ENCODE measurements at regions not wholly inside any gene's neighbourhood (a gene's known extent, or its start where the extent isn't known, plus 50 kb on each side); places are given as distances from the start of the nearest gene placed in this dataset.
A peak's percentile ranks its signal among the peaks of the same experiment; 100 is the strongest.

GRCh38 chr2:176653479-176654443 lies 384.5 kb downstream of the MTX2 start:
- in situ Hi-C loops (cut with HindIII; ENCODE audit: low sequenced_read_pairs), result loop anchor here (25.0 kb wide), 1 partner anchor 484 kb away; no protein-coding TSS in a partner anchor

GRCh38 chr2:176656038-176656775 lies 387.0 kb downstream of the MTX2 start:
- in situ Hi-C loops (cut with HindIII; ENCODE audit: low sequenced_read_pairs), result loop anchor here (25.0 kb wide), 1 partner anchor 481 kb away; no protein-coding TSS in a partner anchor
- DNase-seq (ENCODE audit: low read depth), result no peak
- H3K4me3 ChIP-seq (ENCODE audit: low read depth, low read length), result no peak overlapping the region
- no peak for TF ChIP-seq CTCF (IDR thresholded peaks at IDR 0.05; ENCODE audit: low read depth, low read length, missing control alignments)

More at GRCh38 chr2:176653479-176654443, 384.5 kb downstream of the MTX2 start:
- TF ChIP-seq CTCF (IDR thresholded peaks at IDR 0.05; ENCODE audit: low read depth, low read length, missing control alignments), result peak; percentile 85
- peak; percentile 26 for DNase-seq (ENCODE audit: low read depth)
- no peak overlapping the region for H3K4me3 ChIP-seq (ENCODE audit: low read depth, low read length)

- in situ Hi-C loops (cut with HindIII; ENCODE audit: low sequenced_read_pairs), result loop anchor here (25.0 kb wide), 1 partner anchor 481 kb away; no protein-coding TSS in a partner anchor
- DNase-seq (ENCODE audit: low read depth), result no peak
- H3K4me3 ChIP-seq (ENCODE audit: low read depth, low read length), result no peak overlapping the region
- TF ChIP-seq CTCF (IDR thresholded peaks at IDR 0.05; ENCODE audit: low read depth, low read length, missing control alignments), result no peak
Measured at GRCh38 chr2:176656776-176657140, 387.5 kb downstream of the MTX2 start.

GRCh38 chr2:176657393-176657792 lies 388.2 kb downstream of the MTX2 start:
- in situ Hi-C loops (cut with HindIII; ENCODE audit: low sequenced_read_pairs), result loop anchor here (25.0 kb wide), 1 partner anchor 480 kb away; no protein-coding TSS in a partner anchor
- no peak for TF ChIP-seq CTCF (IDR thresholded peaks at IDR 0.05; ENCODE audit: low read depth, low read length, missing control alignments)
- no peak for DNase-seq (ENCODE audit: low read depth)
- H3K4me3 ChIP-seq (ENCODE audit: low read depth, low read length), result no peak overlapping the region

GRCh38 chr2:176658708-176659107 lies 389.5 kb downstream of the MTX2 start:
- in situ Hi-C loops (cut with HindIII; ENCODE audit: low sequenced_read_pairs), result loop anchor here (25.0 kb wide), 1 partner anchor 479 kb away; no protein-coding TSS in a partner anchor
- no peak for DNase-seq (ENCODE audit: low read depth)
- no peak overlapping the region for H3K4me3 ChIP-seq (ENCODE audit: low read depth, low read length)
- TF ChIP-seq CTCF (IDR thresholded peaks at IDR 0.05; ENCODE audit: low read depth, low read length, missing control alignments), result no peak

- in situ Hi-C loops (cut with HindIII; ENCODE audit: low sequenced_read_pairs), result loop anchor here (25.0 kb wide), 1 partner anchor 475 kb away; no protein-coding TSS in a partner anchor
- no peak for DNase-seq (ENCODE audit: low read depth)
Measured at GRCh38 chr2:176662753-176663152, 393.5 kb downstream of the MTX2 start.

More at GRCh38 chr2:176662753-176663152, 393.5 kb downstream of the MTX2 start:
- no peak for TF ChIP-seq CTCF (IDR thresholded peaks at IDR 0.05; ENCODE audit: low read depth, low read length, missing control alignments)
- no peak overlapping the region for H3K4me3 ChIP-seq (ENCODE audit: low read depth, low read length)

Data from astrocyte of the cerebellum (primary cell).